HG03066 (cell line): ENCODE measurements at regions not wholly inside any gene's neighbourhood (a gene's known extent, or its start where the extent isn't known, plus 50 kb on each side); places are given as distances from the start of the nearest gene placed in this dataset.

Experiments
- ATAC-seq: cut with Tn5 transposase; IDR thresholded peaks from one replicate; pipeline ENCODE4 v1.9.1; 2021; ENCODE audit warnings: low read depth; ENCODE audit not compliant: unreplicated experiment

GRCh38 chr1:219109424-219110018, 64.2 kb upstream of the LYPLAL1 start:
- no peak for ATAC-seq

GRCh38 chr1:219113261-219113660, 60.4 kb upstream of the LYPLAL1 start:
- ATAC-seq = no peak

GRCh38 chr1:219114014-219114413, 59.7 kb upstream of the LYPLAL1 start:
- ATAC-seq = no peak

GRCh38 chr1:219119839-219120238, 53.8 kb upstream of the LYPLAL1 start:
- no peak for ATAC-seq

GRCh38 chr1:219120624-219121544, 52.8 kb upstream of the LYPLAL1 start:
- ATAC-seq = no peak

GRCh38 chr1:219121679-219122078, 52.0 kb upstream of the LYPLAL1 start:
- ATAC-seq = no peak

GRCh38 chr1:219123036-219123435, 50.6 kb upstream of the LYPLAL1 start:
- no peak for ATAC-seq
